ENCODE measurements at regions not wholly inside any gene's neighbourhood (a gene's known extent, or its start where the extent isn't known, plus 50 kb on each side); places are given as distances from the start of the nearest gene placed in this dataset.

GRCh38 chr2:12302140-12302539 is 414.6 kb upstream of the TRIB2 start:
- DNase-seq (ENCODE audit: low read depth, low spot score): no peak
- intact Hi-C loops (cut with micrococcal nuclease; ENCODE audit: unreplicated experiment): no loop called here
- Histone ChIP-seq H3K4me1 (ENCODE audit: control insufficient read depth, insufficient read depth, low read length) (peaks cover 6% of the 10 kb centered on the region), H3K4me3 (ENCODE audit: low read depth in 2 of 2, low read length in 2 of 2) (no peak overlapping the region), H3K27me3 (ENCODE audit: control insufficient read depth, insufficient read depth, low read length) (no peaks in the 10 kb centered on the region), H3K9me3 (ENCODE audit: control insufficient read depth, insufficient read depth, low read depth, low read length) (no peaks in the 10 kb centered on the region), H3K27ac (ENCODE audit: low read length) (peak overlapping the region; percentile 64), H3K36me3 (ENCODE audit: control insufficient read depth, insufficient read depth, low read length) (no peaks in the 10 kb centered on the region)
- TF ChIP-seq REST (IDR thresholded peaks at IDR 0.05; ENCODE audit: insufficient read depth in 1 of 2, low read depth in 2 of 2, low read length in 1 of 2): no peak
- POLR2A ChIA-PET: no interaction called here
- no peak for ATAC-seq
- CTCF ChIA-PET: no interaction called here
- no TSS peak for BruUV-seq (replicated peaks)
- in situ Hi-C loops (cut with HindIII; ENCODE audit: low pct_unique_long_range_greater_than_20kb, low sequenced_read_pairs): no loop called here

- peaks cover 6% of the 10 kb centered on the region for H3K4me1 ChIP-seq (ENCODE audit: control insufficient read depth, insufficient read depth, low read length)
- in situ Hi-C loops (cut with HindIII; ENCODE audit: low pct_unique_long_range_greater_than_20kb, low sequenced_read_pairs): no loop called here
- H3K9me3 ChIP-seq (ENCODE audit: control insufficient read depth, insufficient read depth, low read depth, low read length): no peaks in the 10 kb centered on the region
- peak overlapping the region; percentile 64 for H3K27ac ChIP-seq (ENCODE audit: low read length)
- no peak for ATAC-seq
- ChIA-PET CTCF (no interaction called here), POLR2A (no interaction called here)
- TF ChIP-seq SIN3A (IDR thresholded peaks at IDR 0.05; ENCODE audit: borderline replicate concordance, insufficient read depth, low read depth, low read length) (no peak), POLR2AphosphoS5 (IDR thresholded peaks at IDR 0.05; ENCODE audit: low read depth, low read length) (no peak), TCF7L2 (IDR thresholded peaks at IDR 0.05; ENCODE audit: low read depth, low read length) (no peak), CTCF (IDR thresholded peaks at IDR 0.05) (no peak), REST (IDR thresholded peaks at IDR 0.05; ENCODE audit: insufficient read depth in 1 of 2, low read depth in 2 of 2, low read length in 1 of 2) (no peak)
- no TSS peak for BruUV-seq (replicated peaks)
- no peaks in the 10 kb centered on the region for H3K36me3 ChIP-seq (ENCODE audit: control insufficient read depth, insufficient read depth, low read length)
- DNase-seq (ENCODE audit: low read depth, low spot score): no peak
- intact Hi-C loops (cut with micrococcal nuclease; ENCODE audit: unreplicated experiment): no loop called here
- no peaks in the 10 kb centered on the region for H3K27me3 ChIP-seq (ENCODE audit: control insufficient read depth, insufficient read depth, low read length)
- no peak overlapping the region for H3K4me3 ChIP-seq (ENCODE audit: low read depth in 2 of 2, low read length in 2 of 2)
These were observed 414.0 kb upstream of the TRIB2 start for GRCh38 chr2:12302691-12303090.

Data from Panc1 (cell line).